ENCODE measurements at regions not wholly inside any gene's neighbourhood (a gene's known extent, or its start where the extent isn't known, plus 50 kb on each side); places are given as distances from the start of the nearest gene placed in this dataset.
"Not testable (repeated sequence)": the region's sequence is repeated elsewhere in the genome, so short reads cannot be mapped to it uniquely, and the experiment has no call there.

- H3K27me3 ChIP-seq, result no peaks in the 10 kb centered on the region
- WGBS, 2 donors, result 76 to 77% methylated on average over 3 of the region's 3 CpGs
Measured at GRCh38 chr7:73954181-73954580, 73.8 kb upstream of the ELN start.

GRCh38 chr7:73954861-73955260, 73.1 kb upstream of the ELN start:
- H3K36me3 ChIP-seq, result no peaks in the 10 kb centered on the region
- no peak overlapping the region for H3K4me3 ChIP-seq
- no peak overlapping the region for H3K27ac ChIP-seq
- H3K9me3 ChIP-seq, result peaks cover 0 to 3% (median 0%) of the 10 kb centered on the region in 4 donors
- TF ChIP-seq POLR2A (IDR thresholded peaks at IDR 0.05) (no peak), CTCF (IDR thresholded peaks at IDR 0.05) (no peak), EP300 (IDR thresholded peaks at IDR 0.05) (no peak)
- H3K4me1 ChIP-seq, result no peaks in the 10 kb centered on the region
- WGBS, 2 donors, result 84 to 90% methylated on average over 2 of the region's 2 CpGs
- DNase-seq (ENCODE audit: low spot score in 2 of 2), result no peak
- no peaks in the 10 kb centered on the region for H3K27me3 ChIP-seq

More at GRCh38 chr7:73954181-73954580, 73.8 kb upstream of the ELN start:
- DNase-seq (ENCODE audit: low spot score in 2 of 2), result no peak
- no peaks in the 10 kb centered on the region for H3K4me1 ChIP-seq
- no peak overlapping the region for H3K4me3 ChIP-seq
- peaks cover 0 to 6% (median 0%) of the 10 kb centered on the region in 4 donors for H3K9me3 ChIP-seq
- H3K27ac ChIP-seq, result no peak overlapping the region
- TF ChIP-seq EP300 (IDR thresholded peaks at IDR 0.05), result no peak
- no peak for TF ChIP-seq POLR2A (IDR thresholded peaks at IDR 0.05)
- TF ChIP-seq CTCF (IDR thresholded peaks at IDR 0.05), result no peak
- no peaks in the 10 kb centered on the region for H3K36me3 ChIP-seq

GRCh38 chr7:73960548-73960947, 67.4 kb upstream of the ELN start:
- H3K4me3 ChIP-seq, result no peak overlapping the region

GRCh38 chr7:73961991-73962390, 66.0 kb upstream of the ELN start:
- H3K27me3 ChIP-seq; H3K27ac ChIP-seq; H3K4me3 ChIP-seq; H3K4me1 ChIP-seq; H3K36me3 ChIP-seq; DNase-seq (ENCODE audit: low spot score in 2 of 2): not testable (repeated sequence)
- peaks cover 0 to 23% (median 3%) of the 10 kb centered on the region in 4 donors for H3K9me3 ChIP-seq
- 85 to 98% methylated on average over 9 of the region's 9 CpGs for WGBS, 2 donors

More at GRCh38 chr7:73960548-73960947, 67.4 kb upstream of the ELN start:
- 73 to 77% methylated on average over 3 of the region's 3 CpGs for WGBS, 2 donors
- Histone ChIP-seq H3K36me3 (no peaks in the 10 kb centered on the region), H3K4me1 (no peaks in the 10 kb centered on the region), H3K27ac (no peak overlapping the region), H3K27me3 (no peaks in the 10 kb centered on the region), H3K9me3 (peaks cover 0 to 23% (median 3%) of the 10 kb centered on the region in 4 donors)
- TF ChIP-seq POLR2A (IDR thresholded peaks at IDR 0.05) (no peak), CTCF (IDR thresholded peaks at IDR 0.05) (no peak), EP300 (IDR thresholded peaks at IDR 0.05) (no peak)
- DNase-seq (ENCODE audit: low spot score in 2 of 2), result no peak

- Histone ChIP-seq H3K4me3 (no peak overlapping the region), H3K36me3 (no peaks in the 10 kb centered on the region), H3K27ac (no peak overlapping the region), H3K27me3 (no peaks in the 10 kb centered on the region), H3K9me3 (peaks cover 0 to 23% (median 3%) of the 10 kb centered on the region in 4 donors), H3K4me1 (no peaks in the 10 kb centered on the region)
- DNase-seq (ENCODE audit: low spot score in 2 of 2), result no peak
- TF ChIP-seq POLR2A (IDR thresholded peaks at IDR 0.05), result no peak
- TF ChIP-seq CTCF (IDR thresholded peaks at IDR 0.05), result no peak
- 91% methylated on average over 2 of the region's 2 CpGs for WGBS, 2 donors
Measured at GRCh38 chr7:73963252-73963822, 64.6 kb upstream of the ELN start.

- H3K27ac ChIP-seq, result no peak overlapping the region
- TF ChIP-seq POLR2A (IDR thresholded peaks at IDR 0.05) (no peak), CTCF (IDR thresholded peaks at IDR 0.05) (no peak), EP300 (IDR thresholded peaks at IDR 0.05) (no peak)
- H3K4me3 ChIP-seq, result no peak overlapping the region
- H3K27me3 ChIP-seq, result no peaks in the 10 kb centered on the region
- H3K9me3 ChIP-seq, result peaks cover 0 to 23% (median 3%) of the 10 kb centered on the region in 4 donors
- WGBS, 2 donors, result 81 to 98% methylated on average over 4 of the region's 4 CpGs
- no peaks in the 10 kb centered on the region for H3K36me3 ChIP-seq
- no peaks in the 10 kb centered on the region for H3K4me1 ChIP-seq
- DNase-seq (ENCODE audit: low spot score in 2 of 2), result no peak
Measured at GRCh38 chr7:73964786-73965185, 63.2 kb upstream of the ELN start.

All from tibial nerve (tissue), 4 donors.